NAMALWA (cell line): ENCODE measurements at regions not wholly inside any gene's neighbourhood (a gene's known extent, or its start where the extent isn't known, plus 50 kb on each side); places are given as distances from the start of the nearest gene placed in this dataset.

Experiments
- DNase-seq: peaks from one replicate; pipeline ENCODE4 v3.0.0-alpha.2; 2015; ENCODE audit warnings: low spot score

DNA sequence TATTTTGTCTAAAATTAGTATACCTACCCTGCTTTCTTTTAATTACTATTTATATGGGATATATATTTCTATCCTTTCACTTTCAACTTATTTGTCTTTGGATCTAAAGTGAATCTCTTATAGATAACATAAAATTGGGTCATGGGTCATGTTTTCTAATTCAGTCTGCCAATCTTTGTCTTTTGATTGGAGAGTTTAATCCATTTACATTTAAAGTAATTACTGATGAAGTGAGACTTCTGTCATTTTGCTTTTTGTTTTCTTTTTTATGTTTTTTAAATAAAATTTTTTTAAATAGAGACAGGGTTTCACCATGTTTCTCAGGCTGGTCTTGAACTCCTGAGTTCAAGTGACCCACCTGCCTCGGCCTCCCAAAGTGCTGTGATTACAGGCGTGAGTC, 50.5 kb upstream of the PRDM1 start:
- no peak for DNase-seq

DNA sequence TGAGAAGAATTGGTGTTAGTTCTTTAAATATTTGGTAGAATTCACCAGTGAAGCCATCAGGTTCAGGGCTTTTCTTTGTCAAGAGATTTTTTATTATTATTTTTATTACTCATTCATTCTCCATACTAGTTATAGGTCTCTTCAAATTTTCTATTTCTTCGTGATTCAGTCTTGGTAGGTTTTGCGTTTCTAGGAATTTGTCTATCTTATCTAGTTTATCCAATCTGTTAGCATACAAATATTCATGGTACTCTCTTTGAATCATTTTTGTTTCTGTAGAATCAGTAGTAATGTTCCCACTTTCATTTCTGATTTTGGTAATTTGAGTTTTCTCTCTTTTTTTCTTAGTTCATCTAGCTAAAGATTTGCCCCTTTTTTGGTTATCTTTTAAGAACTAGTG, 52.3 kb upstream of the PRDM1 start:
- DNase-seq, result no peak

DNA sequence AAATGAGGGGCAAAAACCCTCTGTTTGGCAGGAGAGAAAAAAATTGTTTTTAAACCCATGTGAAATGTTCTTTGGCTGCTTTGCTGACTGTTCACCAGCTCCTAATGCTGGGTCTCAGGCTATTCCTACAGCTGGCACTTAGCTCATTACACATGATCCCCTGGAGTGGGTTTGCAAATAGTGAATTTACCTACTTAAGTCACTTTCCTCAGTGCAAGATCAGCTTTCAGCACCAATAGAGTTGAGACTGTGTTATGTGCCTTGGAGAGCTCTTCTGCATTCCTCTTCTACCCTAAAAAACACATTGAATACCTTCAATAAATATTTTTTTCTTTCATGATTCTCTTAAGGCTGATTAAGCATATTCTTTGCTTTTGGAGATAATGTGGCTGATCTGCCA, 58.4 kb upstream of the PRDM1 start:
- DNase-seq, result no peak

GRCh38 chr6:106026748-106027715, 59.1 kb upstream of the PRDM1 start:
- no peak for DNase-seq

DNA sequence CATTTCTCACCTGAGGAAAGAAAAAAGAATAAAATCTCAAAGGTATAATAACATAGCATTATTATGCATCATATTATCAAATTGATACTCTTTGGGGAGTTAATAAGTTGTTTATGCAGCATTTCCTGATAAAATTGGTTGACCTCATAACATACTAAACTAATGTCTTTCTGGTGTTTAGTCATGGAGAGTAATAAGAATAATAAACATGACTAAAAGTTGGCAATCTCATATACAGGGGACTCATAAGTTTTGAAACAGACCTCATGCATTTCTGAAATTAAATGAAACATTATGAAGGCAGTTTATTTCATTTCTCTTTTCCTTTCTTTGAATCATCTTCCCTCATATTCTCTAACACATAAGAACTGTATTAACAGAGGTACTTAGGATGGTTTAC, 60.5 kb upstream of the PRDM1 start:
- no peak for DNase-seq

GRCh38 chr6:106022801-106023200, 63.3 kb upstream of the PRDM1 start:
- DNase-seq, result no peak

- no peak for DNase-seq
Measured at GRCh38 chr6:106017454-106017853, 68.7 kb upstream of the PRDM1 start.

DNA sequence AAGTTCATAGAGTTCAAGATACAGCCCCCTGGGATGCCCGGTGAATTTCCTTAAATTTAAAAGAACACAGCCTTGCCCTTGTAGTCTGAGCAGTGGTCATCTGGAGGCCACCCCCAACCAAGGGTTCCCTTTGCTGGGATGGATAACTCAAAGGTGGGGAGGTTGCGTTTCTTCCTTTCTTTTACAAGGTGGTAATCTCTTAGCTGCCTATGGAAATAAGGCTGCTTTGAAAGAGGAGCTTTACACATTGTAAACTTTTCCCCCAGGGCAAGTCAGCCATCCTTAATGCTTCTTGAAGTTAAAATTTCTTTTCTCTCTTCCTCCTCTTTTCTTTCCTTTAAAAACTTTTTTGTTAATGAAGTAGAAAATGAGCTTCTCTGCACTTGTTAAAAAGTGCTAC, 71.2 kb upstream of the PRDM1 start:
- no peak for DNase-seq

DNA sequence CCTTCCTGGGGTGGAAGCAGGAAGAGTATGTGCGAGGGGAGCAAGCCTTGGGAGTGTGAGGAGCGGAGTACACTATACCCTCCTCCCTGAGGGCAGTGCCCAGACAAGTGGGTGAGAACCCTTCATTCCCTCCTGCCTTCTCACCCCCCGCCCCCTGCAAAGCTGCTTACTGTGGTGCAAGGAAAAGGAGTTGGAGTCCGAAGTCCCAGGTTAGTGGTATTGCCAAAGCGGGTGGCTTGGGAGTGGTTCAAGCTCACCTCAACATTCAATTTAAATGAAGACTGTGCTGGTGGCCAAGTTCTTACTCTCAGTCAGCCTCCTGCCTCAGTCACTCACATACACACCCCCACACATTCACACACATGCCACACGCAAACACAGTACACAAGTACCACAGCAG, 74.7 kb upstream of the PRDM1 start:
- DNase-seq, result no peak

- no peak for DNase-seq
Measured at GRCh38 chr6:106005954-106006353, 80.2 kb upstream of the PRDM1 start.

DNA sequence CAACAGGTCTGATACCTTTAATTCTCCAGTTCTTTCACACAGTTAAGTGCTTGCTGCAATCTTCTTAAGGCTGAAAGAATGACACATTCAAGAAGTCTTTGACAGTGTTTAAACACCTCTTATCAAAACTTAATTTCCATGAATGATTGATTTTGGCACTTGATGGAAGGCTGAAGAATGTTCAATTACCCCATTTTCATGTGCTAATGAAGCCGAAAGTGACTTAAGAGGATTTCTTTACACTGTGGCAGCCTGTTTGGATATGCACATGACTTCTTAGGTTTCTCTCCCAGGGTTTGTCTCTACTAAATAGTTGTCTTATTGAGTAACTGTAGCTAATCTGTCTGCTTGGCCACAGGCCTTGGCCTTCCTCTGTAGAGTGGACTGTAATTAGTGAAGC, 81.1 kb upstream of the PRDM1 start:
- DNase-seq, result no peak

DNA sequence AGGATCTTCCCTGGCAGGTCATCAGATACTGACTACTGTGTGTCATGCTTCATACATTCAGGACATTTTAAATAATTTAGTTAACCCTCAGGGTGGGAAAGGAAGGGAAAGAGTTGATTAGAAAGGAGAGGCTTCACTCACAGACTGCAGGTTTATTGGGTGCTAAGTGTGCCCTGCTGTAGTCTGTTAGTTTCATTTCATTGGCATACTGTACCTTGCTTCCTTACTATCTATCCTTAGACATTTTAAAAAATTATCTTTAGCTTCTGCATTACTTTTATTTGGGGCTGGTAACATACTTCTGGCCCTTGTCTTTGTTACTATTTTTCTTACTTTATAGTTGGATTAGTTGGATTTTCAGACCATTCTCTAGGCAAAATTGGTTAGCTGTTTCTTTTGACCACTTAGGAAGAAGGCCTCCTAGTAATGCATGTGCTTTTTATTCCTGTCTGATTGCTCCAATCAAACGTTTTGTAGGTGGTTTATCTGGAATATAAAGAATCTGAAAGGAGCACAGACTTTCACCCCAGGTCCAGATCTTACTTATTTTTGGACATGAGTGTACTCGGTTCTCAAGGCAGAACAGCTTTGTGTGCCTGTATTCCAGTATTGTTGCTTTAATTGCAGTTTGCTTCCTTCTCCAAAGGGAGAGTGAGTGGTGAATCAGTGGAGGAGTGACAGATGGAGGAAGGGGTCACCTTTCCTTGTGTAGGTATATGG, 82.7 kb upstream of the PRDM1 start:
- no peak for DNase-seq

DNA sequence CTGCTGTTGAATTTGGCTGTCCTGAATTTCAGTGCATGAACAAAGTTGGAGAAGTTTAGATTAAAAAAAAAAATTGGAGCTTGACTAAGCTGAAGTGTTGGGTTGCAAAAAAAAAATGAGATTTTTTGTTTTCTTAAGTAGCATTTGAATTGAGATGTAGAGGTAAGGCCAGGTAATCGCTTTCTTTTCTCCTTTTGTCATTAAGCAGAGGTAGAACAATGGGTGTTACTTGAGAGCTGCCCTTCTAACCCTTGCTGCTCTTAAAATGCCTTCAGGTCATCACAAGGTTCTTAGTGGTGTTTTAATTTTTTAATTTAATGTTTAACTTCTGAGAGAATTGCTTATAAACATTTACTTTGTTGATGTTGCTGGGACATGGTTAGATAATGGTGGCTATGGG, 84.1 kb upstream of the PRDM1 start:
- no peak for DNase-seq

DNA sequence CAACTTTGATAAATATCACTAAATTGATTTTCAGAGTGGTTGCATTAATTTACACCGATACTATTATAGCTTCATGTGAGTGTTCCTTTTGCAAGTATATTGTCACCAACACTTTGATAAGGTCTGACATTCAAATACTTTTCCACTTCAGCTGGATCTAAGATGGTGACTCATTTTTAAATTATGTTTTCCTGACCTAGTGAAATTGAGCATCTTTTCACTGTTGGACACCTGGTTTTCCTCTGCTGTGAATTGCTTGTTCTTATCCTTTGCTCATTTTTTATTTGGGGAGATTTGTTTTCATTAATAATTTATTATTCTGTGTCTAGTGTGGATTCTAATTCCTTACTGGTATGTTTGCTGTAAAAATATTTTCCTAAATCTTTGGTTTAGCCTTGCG, 85.2 kb upstream of the PRDM1 start:
- DNase-seq, result no peak

DNA sequence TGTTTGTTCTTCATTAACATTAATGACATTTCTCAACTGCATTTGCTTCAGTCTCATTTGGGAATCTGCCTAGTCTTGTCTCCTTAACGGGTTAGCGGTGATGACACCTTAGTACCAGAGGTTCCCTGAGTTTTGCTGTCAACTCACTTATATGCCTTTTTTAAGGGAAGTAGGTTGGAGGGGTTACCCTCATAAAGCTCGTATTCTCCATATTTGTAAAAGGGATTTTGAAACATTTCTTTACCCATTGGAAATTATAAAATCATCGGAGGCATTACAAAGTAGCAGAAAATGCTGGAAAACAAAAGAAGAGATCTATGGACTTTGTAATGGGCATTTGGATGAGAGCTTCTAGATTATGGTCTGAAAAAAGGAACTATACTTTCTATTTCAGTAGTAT, 88.7 kb upstream of the PRDM1 start:
- DNase-seq, result no peak

DNA sequence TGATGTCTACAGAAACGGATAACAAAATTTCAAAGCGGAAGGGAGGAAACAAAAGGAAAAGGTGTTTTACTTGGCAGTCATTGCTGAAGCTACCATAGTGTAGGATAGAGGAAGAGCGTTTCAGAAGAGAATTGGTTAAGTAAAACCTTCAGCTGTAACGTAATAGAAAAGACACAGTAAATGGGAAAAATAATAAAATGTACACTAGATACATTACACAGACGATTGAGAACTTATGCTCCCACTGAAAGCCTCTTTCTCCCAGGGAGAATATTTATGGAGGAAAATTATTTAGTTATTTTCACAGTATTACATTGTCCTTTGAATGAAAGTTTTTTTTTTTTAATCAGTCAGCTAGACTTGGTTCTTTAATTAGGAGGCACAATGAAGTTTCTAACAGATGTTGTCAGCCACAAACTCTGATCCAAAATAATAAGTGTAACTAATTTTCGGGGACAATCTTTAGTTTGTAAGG, 90.7 kb upstream of the PRDM1 start:
- no peak for DNase-seq

- DNase-seq, result no peak
Measured at GRCh38 chr6:105994591-105995390, 91.3 kb upstream of the PRDM1 start.

DNA sequence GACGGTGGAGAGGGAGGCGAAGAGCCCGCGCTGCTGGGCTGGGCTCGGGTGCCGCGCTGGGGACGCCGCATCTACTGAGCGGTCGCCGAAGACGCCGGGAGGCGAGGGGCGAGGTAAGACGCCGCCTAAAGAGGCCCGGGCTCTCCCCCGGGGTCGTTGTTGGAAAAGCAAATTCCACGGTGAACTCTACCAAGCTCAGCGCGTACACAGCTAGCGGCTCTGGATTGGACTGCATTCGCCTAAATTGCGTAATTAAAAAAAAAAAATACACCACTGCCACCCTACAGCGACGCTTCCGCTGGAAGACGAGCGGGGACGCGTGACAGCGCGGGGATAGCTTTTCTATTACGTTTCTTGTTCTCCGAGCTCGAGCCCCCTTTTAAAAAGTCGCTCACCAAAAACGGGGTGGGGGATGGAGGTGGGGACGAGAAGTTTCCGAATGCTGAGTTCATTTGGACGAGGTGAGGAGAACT, 92.0 kb upstream of the PRDM1 start:
- no peak for DNase-seq

- no peak for DNase-seq
Measured at GRCh38 chr6:105993341-105994117, 92.6 kb upstream of the PRDM1 start.

DNA sequence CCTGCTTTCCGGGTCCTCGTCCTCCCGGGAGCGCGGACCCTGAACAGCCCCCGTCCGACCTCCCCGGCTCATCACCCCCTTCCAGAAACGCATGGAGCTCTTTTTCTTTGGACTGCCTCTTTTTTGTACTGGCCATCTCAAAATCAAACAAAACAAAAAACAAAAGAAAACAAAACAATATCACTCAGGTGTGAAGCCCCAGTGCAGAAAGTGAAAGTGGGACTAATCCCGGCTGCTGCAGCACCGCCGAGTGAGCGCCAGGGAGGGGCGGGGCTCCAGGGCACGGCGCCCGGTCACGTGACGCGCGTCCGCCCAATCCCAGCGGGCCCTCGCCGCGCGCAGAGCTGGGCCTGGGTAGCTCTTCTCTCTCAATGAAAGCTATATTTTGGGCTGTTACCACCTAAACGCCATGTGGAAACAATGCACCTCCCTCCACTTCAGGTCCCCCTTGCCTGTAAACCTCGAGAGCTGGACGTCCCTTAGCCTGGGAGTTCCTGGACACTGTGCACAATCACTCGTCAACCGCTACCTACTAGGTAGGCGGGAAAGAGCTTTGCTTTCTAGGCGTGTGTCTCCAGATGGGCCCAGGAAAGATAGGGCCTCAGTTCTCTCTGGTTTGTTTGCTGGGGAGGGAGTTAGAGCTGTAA, 93.7 kb upstream of the PRDM1 start:
- DNase-seq, result peak; percentile 89
